H9 (cell line): ENCODE measurements at regions not wholly inside any gene's neighbourhood (a gene's known extent, or its start where the extent isn't known, plus 50 kb on each side); places are given as distances from the start of the nearest gene placed in this dataset.

Experiments used
- DNase-seq: peaks from one replicate; pipeline ENCODE4 v3.0.0-alpha.2; 2017
- H2AFZ ChIP-seq: one replicate; pipeline ENCODE4 v1.6.1; 2013; ENCODE audit warnings: mild to moderate bottlenecking, low read length, control low read depth, moderate library complexity
- H2AK5ac ChIP-seq: 2 replicates; pipeline ENCODE4 v1.6.1; 2013; ENCODE audit warnings: low read length, control low read depth, mixed read lengths; ENCODE audit not compliant: insufficient read length
- H2BK120ac ChIP-seq: one replicate; pipeline ENCODE4 v1.6.1; 2013; ENCODE audit warnings: low read depth, mild to moderate bottlenecking, low read length, control low read depth, inconsistent platforms; ENCODE audit not compliant: poor library complexity, severe bottlenecking
- H2BK12ac ChIP-seq: 2 replicates; pipeline ENCODE4 v1.6.1; 2013; ENCODE audit warnings: low read length, control low read depth, mixed read lengths, low read depth; ENCODE audit not compliant: insufficient read length
- H2BK15ac ChIP-seq: 2 replicates; pipeline ENCODE4 v1.6.1; 2013; ENCODE audit warnings: low read depth, low read length, control low read depth
- H2BK20ac ChIP-seq: one replicate; pipeline ENCODE4 v1.6.1; 2013; ENCODE audit warnings: low read depth, mild to moderate bottlenecking, low read length, control low read depth, inconsistent platforms; ENCODE audit not compliant: poor library complexity, severe bottlenecking
- H2BK5ac ChIP-seq: 2 replicates; pipeline ENCODE4 v1.6.1; 2013; ENCODE audit warnings: low read length, control low read depth, mixed read lengths; ENCODE audit not compliant: insufficient read length
- H3K14ac ChIP-seq: 2 replicates; pipeline ENCODE4 v1.6.1; 2013; ENCODE audit warnings: low read length, control low read depth; ENCODE audit not compliant: insufficient read depth
- H3K18ac ChIP-seq: 2 replicates; pipeline ENCODE4 v1.6.1; 2013; ENCODE audit warnings: low read depth, mild to moderate bottlenecking, mixed read lengths, low read length, control low read depth; ENCODE audit not compliant: insufficient read length
- H3K23ac ChIP-seq: 2 replicates; pipeline ENCODE4 v1.6.1; 2013; ENCODE audit warnings: low read length, control low read depth, mixed read lengths, low read depth; ENCODE audit not compliant: insufficient read length
- H3K23me2 ChIP-seq: 2 replicates; pipeline ENCODE4 v1.6.1; 2013; ENCODE audit warnings: low read depth, mild to moderate bottlenecking, mixed read lengths, low read length, control low read depth; ENCODE audit not compliant: insufficient read length, poor library complexity, severe bottlenecking
- H3K27ac ChIP-seq: 2 replicates; pipeline ENCODE4 v1.5.1; 2013; ENCODE audit warnings: low read length, control low read depth, mixed read lengths, low read depth; ENCODE audit not compliant: insufficient read length
- H3K27me3 ChIP-seq: 2 replicates; pipeline ENCODE4 v1.6.1; 2013; ENCODE audit warnings: low read length, control low read depth, inconsistent platforms; ENCODE audit not compliant: insufficient read depth
- H3K4ac ChIP-seq: 2 replicates; pipeline ENCODE4 v1.6.1; 2013; ENCODE audit warnings: low read depth, mild to moderate bottlenecking, control low read depth, inconsistent platforms, low read length, moderate library complexity
- H3K4me1 ChIP-seq: 2 replicates; pipeline ENCODE4 v1.6.1; 2013; ENCODE audit warnings: low read length, control low read depth, inconsistent platforms; ENCODE audit not compliant: insufficient read depth
- H3K4me2 ChIP-seq: 2 replicates; pipeline ENCODE4 v1.6.1; 2013; ENCODE audit warnings: low read length, control low read depth, mixed read lengths; ENCODE audit not compliant: insufficient read length, insufficient read depth
- H3K56ac ChIP-seq: 2 replicates; pipeline ENCODE4 v1.6.1; 2013; ENCODE audit warnings: low read depth, mild to moderate bottlenecking, mixed read lengths, low read length, control low read depth; ENCODE audit not compliant: insufficient read length
- H3K79me1 ChIP-seq: 2 replicates; pipeline ENCODE4 v1.6.1; 2013; ENCODE audit warnings: low read depth, mild to moderate bottlenecking, moderate library complexity, low read length, control low read depth, inconsistent platforms; ENCODE audit not compliant: insufficient read depth, poor library complexity, severe bottlenecking
- H3K79me2 ChIP-seq: 2 replicates; pipeline ENCODE4 v1.6.1; 2013; ENCODE audit warnings: low read length, control low read depth, inconsistent platforms; ENCODE audit not compliant: insufficient read depth
- H3K9ac ChIP-seq: 2 replicates; pipeline ENCODE4 v1.6.1; 2013; ENCODE audit warnings: low read length, control low read depth, mixed read lengths; ENCODE audit not compliant: insufficient read length; ENCODE audit errors: extremely low read depth
- H3K9me3 ChIP-seq: one replicate; pipeline ENCODE4 v1.6.1; 2013; ENCODE audit warnings: low read depth, low read length, inconsistent platforms; ENCODE audit not compliant: control insufficient read depth
- H3T11ph ChIP-seq: one replicate; pipeline ENCODE4 v1.6.1; 2013; ENCODE audit warnings: mild to moderate bottlenecking, low read length, control low read depth, inconsistent platforms
- H4K20me1 ChIP-seq: one replicate; pipeline ENCODE4 v1.6.1; 2013; ENCODE audit not compliant: control insufficient read depth, insufficient read length, insufficient read depth
- H4K5ac ChIP-seq: 2 replicates; pipeline ENCODE4 v1.6.1; 2013; ENCODE audit warnings: low read depth, mild to moderate bottlenecking, mixed read lengths, low read length, control low read depth; ENCODE audit not compliant: insufficient read length
- H4K8ac ChIP-seq: replicated peaks from 2 replicates; pipeline ENCODE4 v1.6.1; 2013; ENCODE audit warnings: low read length, control low read depth, mixed read lengths, low read depth; ENCODE audit not compliant: insufficient read length
- H4K91ac ChIP-seq: 2 replicates; pipeline ENCODE4 v1.6.1; 2013; ENCODE audit warnings: low read depth, mild to moderate bottlenecking, moderate library complexity, mixed read lengths, low read length, control low read depth; ENCODE audit not compliant: insufficient read length
- H3K27ac Mint-ChIP-seq, 3 experiments: 2 replicates in 2 of 3; 3 replicates in 1 of 3; pipeline ENCODE4 v1.8.0; 2020 to 2021; ENCODE audit warnings: mixed read lengths in 3 of 3, mild to moderate bottlenecking in 1 of 3, moderate library complexity in 1 of 3
- H3K27me3 Mint-ChIP-seq: 2 replicates; pipeline ENCODE4 v1.8.0; 2021; ENCODE audit warnings: low read depth, mild to moderate bottlenecking, moderate library complexity, mixed read lengths
- H3K36me3 Mint-ChIP-seq, 3 experiments: 2 replicates in 2 of 3; 3 replicates in 1 of 3; pipeline ENCODE4 v1.8.0; 2020 to 2021; ENCODE audit warnings: low read depth in 3 of 3, mixed read lengths in 3 of 3; ENCODE audit not compliant: insufficient read depth in 1 of 3
- H3K4me1 Mint-ChIP-seq, 2 experiments: 2 replicates each; pipeline ENCODE4 v1.8.0; 2020; ENCODE audit warnings: mixed read lengths in 2 of 2
- H3K4me3 Mint-ChIP-seq, 2 experiments: 2 replicates in 1 of 2; 3 replicates in 1 of 2; pipeline ENCODE4 v1.8.0; 2020 to 2021; ENCODE audit warnings: mild to moderate bottlenecking in 2 of 2, mixed read lengths in 2 of 2, moderate library complexity in 1 of 2
- H3K9me3 Mint-ChIP-seq, 2 experiments: 2 replicates in 1 of 2; 3 replicates in 1 of 2; pipeline ENCODE4 v1.8.0; 2020; ENCODE audit warnings: mild to moderate bottlenecking in 2 of 2, mixed read lengths in 2 of 2, moderate library complexity in 1 of 2
- WGBS: extraction: QIAGEN DNeasy Blood & Tissue Kit; methylation state at CpG from one replicate; pipeline ENCODE4 v1.1.7; 2013; ENCODE audit warnings: missing lambda C conversion rate, low lambda C conversion rate, mixed read lengths; ENCODE audit not compliant: insufficient read length; ENCODE audit errors: extremely low coverage; 5-methylcytosine and 5-hydroxymethylcytosine counted together
- TF ChIP-seq, protein P1 (sequence below): fragments of 200-600 bp; sonication (generic); conservative IDR thresholded peaks from 3 replicates; pipeline ENCODE4 v1.8.0; 2021; ENCODE audit warnings: antibody characterized with exemption, mild to moderate bottlenecking

GRCh38 chr15:39326306-39326975, 254.4 kb upstream of the THBS1 start:
- Histone ChIP-seq H3K4ac (no peak overlapping the region), H3K9me3 (no peaks in the 10 kb centered on the region), H4K8ac (no peak overlapping the region), H3K9ac (no peak overlapping the region), H2BK120ac (no peak overlapping the region), H3K79me2 (no peaks in the 10 kb centered on the region), H4K5ac (no peak overlapping the region), H3K4me2 (no peak overlapping the region), H3K56ac (no peak overlapping the region), H3K23me2 (no peaks in the 10 kb centered on the region), H2BK12ac (no peak overlapping the region), H3K27me3 (no peaks in the 10 kb centered on the region), H2BK5ac (no peak overlapping the region), H2BK20ac (no peak overlapping the region), H2AK5ac (no peak overlapping the region), H3K23ac (no peak overlapping the region), H3K27ac (no peak overlapping the region), H4K91ac (no peak overlapping the region), H4K20me1 (no peaks in the 10 kb centered on the region), H3K4me1 (no peaks in the 10 kb centered on the region), H2BK15ac (no peak overlapping the region), H3T11ph (no peak overlapping the region), H3K79me1 (no peaks in the 10 kb centered on the region), H2AFZ (no peak overlapping the region), H3K14ac (no peak overlapping the region), H3K18ac (no peak overlapping the region)
- Mint-ChIP-seq H3K9me3 (peaks cover 0 to 2% of the 10 kb centered on the region in 2 experiments; a peak in 1 of 5 replicates), H3K27ac (no peak overlapping the region), H3K4me3 (no peak overlapping the region), H3K27me3 (no peaks in the 10 kb centered on the region; the same call in 1 of the 2 replicates), H3K4me1 (no peaks in the 10 kb centered on the region), H3K36me3 (no peaks in the 10 kb centered on the region)
- no CpG with 5 or more reads among the region's 5 CpGs for WGBS
- TF ChIP-seq, protein P1, sequence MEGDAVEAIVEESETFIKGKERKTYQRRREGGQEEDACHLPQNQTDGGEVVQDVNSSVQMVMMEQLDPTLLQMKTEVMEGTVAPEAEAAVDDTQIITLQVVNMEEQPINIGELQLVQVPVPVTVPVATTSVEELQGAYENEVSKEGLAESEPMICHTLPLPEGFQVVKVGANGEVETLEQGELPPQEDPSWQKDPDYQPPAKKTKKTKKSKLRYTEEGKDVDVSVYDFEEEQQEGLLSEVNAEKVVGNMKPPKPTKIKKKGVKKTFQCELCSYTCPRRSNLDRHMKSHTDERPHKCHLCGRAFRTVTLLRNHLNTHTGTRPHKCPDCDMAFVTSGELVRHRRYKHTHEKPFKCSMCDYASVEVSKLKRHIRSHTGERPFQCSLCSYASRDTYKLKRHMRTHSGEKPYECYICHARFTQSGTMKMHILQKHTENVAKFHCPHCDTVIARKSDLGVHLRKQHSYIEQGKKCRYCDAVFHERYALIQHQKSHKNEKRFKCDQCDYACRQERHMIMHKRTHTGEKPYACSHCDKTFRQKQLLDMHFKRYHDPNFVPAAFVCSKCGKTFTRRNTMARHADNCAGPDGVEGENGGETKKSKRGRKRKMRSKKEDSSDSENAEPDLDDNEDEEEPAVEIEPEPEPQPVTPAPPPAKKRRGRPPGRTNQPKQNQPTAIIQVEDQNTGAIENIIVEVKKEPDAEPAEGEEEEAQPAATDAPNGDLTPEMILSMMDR, result no peak
- no peak for DNase-seq
